ENCODE measurements at regions not wholly inside any gene's neighbourhood (a gene's known extent, or its start where the extent isn't known, plus 50 kb on each side); places are given as distances from the start of the nearest gene placed in this dataset.
"Not testable (repeated sequence)": the region's sequence is repeated elsewhere in the genome, so short reads cannot be mapped to it uniquely, and the experiment has no call there.

- Mint-ChIP-seq H3K27me3 (no peaks in the 10 kb centered on the region), H3K9me3 (peaks cover 3% of the 10 kb centered on the region), H3K36me3 (no peaks in the 10 kb centered on the region), H3K27ac (no peak overlapping the region), H3K4me3 (no peak overlapping the region), H3K4me1 (no peaks in the 10 kb centered on the region)
- DNase-seq (no peak), ATAC-seq (ENCODE audit: low read depth) (no peak)
- POLR2A ChIA-PET = no interaction called here
These were observed 854.5 kb upstream of the EYS start for GRCh38 chr6:66561479-66561878.

GRCh38 chr6:66558189-66558588, 851.2 kb upstream of the EYS start:
- DNase-seq (no peak), ATAC-seq (ENCODE audit: low read depth) (no peak)
- Mint-ChIP-seq H3K27ac (no peak overlapping the region), H3K36me3 (no peaks in the 10 kb centered on the region), H3K4me3 (no peak overlapping the region), H3K27me3 (no peaks in the 10 kb centered on the region), H3K9me3 (peaks cover 5% of the 10 kb centered on the region), H3K4me1 (no peaks in the 10 kb centered on the region)
- POLR2A ChIA-PET = no interaction called here

GRCh38 chr6:66556936-66557335, 849.9 kb upstream of the EYS start:
- Mint-ChIP-seq H3K9me3 (peaks cover 5% of the 10 kb centered on the region), H3K36me3 (no peaks in the 10 kb centered on the region), H3K4me1 (no peaks in the 10 kb centered on the region), H3K4me3 (no peak overlapping the region), H3K27me3 (no peaks in the 10 kb centered on the region), H3K27ac (no peak overlapping the region)
- POLR2A ChIA-PET = no interaction called here
- DNase-seq (no peak), ATAC-seq (ENCODE audit: low read depth) (no peak)

- no peak overlapping the region for H3K27ac Mint-ChIP-seq
- ATAC-seq (ENCODE audit: low read depth) = no peak
- no peak overlapping the region for H3K4me3 Mint-ChIP-seq
- no peak for DNase-seq
- no peaks in the 10 kb centered on the region for H3K27me3 Mint-ChIP-seq
- no peaks in the 10 kb centered on the region for H3K4me1 Mint-ChIP-seq
- H3K9me3 Mint-ChIP-seq = peaks cover 9% of the 10 kb centered on the region
- H3K36me3 Mint-ChIP-seq = no peaks in the 10 kb centered on the region
- POLR2A ChIA-PET = no interaction called here
These were observed 848.1 kb upstream of the EYS start for GRCh38 chr6:66555082-66555481.

GRCh38 chr6:66553441-66553840, 846.4 kb upstream of the EYS start:
- no peaks in the 10 kb centered on the region for H3K27me3 Mint-ChIP-seq
- H3K4me1 Mint-ChIP-seq = no peaks in the 10 kb centered on the region
- no peak for DNase-seq
- POLR2A ChIA-PET = no interaction called here
- no peak for ATAC-seq (ENCODE audit: low read depth)
- no peak overlapping the region for H3K27ac Mint-ChIP-seq
- peaks cover 9% of the 10 kb centered on the region for H3K9me3 Mint-ChIP-seq
- H3K4me3 Mint-ChIP-seq = no peak overlapping the region
- no peaks in the 10 kb centered on the region for H3K36me3 Mint-ChIP-seq

- ATAC-seq (ENCODE audit: low read depth) = no peak
- Mint-ChIP-seq H3K4me1 (no peaks in the 10 kb centered on the region), H3K9me3 (peaks cover 4% of the 10 kb centered on the region), H3K4me3 (no peak overlapping the region), H3K27me3 (no peaks in the 10 kb centered on the region), H3K36me3 (no peaks in the 10 kb centered on the region), H3K27ac (no peak overlapping the region)
- no peak for DNase-seq
- POLR2A ChIA-PET = no interaction called here
These were observed 831.6 kb upstream of the EYS start for GRCh38 chr6:66538551-66539135.

GRCh38 chr6:66533921-66534404, 826.9 kb upstream of the EYS start:
- ATAC-seq (ENCODE audit: low read depth) = no peak
- POLR2A ChIA-PET = no interaction called here

GRCh38 chr6:66526061-66526460, 819.0 kb upstream of the EYS start:
- Mint-ChIP-seq H3K27me3 (no peaks in the 10 kb centered on the region), H3K4me3 (no peak overlapping the region)
- POLR2A ChIA-PET = no interaction called here

More at GRCh38 chr6:66533921-66534404, 826.9 kb upstream of the EYS start:
- H3K27me3 Mint-ChIP-seq = no peaks in the 10 kb centered on the region
- no peaks in the 10 kb centered on the region for H3K9me3 Mint-ChIP-seq
- no peak overlapping the region for H3K27ac Mint-ChIP-seq
- no peak overlapping the region for H3K4me3 Mint-ChIP-seq
- no peaks in the 10 kb centered on the region for H3K4me1 Mint-ChIP-seq
- DNase-seq = no peak
- no peaks in the 10 kb centered on the region for H3K36me3 Mint-ChIP-seq

GRCh38 chr6:66522864-66523263, 815.8 kb upstream of the EYS start:
- Mint-ChIP-seq H3K27me3 (no peaks in the 10 kb centered on the region), H3K9me3 (peaks cover 3% of the 10 kb centered on the region), H3K4me1 (no peaks in the 10 kb centered on the region), H3K36me3 (no peaks in the 10 kb centered on the region), H3K27ac (no peak overlapping the region), H3K4me3 (no peak overlapping the region)
- ATAC-seq (ENCODE audit: low read depth) = no peak
- POLR2A ChIA-PET = no interaction called here
- DNase-seq = no peak

More at GRCh38 chr6:66526061-66526460, 819.0 kb upstream of the EYS start:
- DNase-seq (no peak), ATAC-seq (ENCODE audit: low read depth) (no peak)
- no peak overlapping the region for H3K27ac Mint-ChIP-seq
- H3K9me3 Mint-ChIP-seq = peaks cover 3% of the 10 kb centered on the region
- H3K4me1 Mint-ChIP-seq = no peaks in the 10 kb centered on the region
- no peaks in the 10 kb centered on the region for H3K36me3 Mint-ChIP-seq

GRCh38 chr6:66516377-66516776, 809.4 kb upstream of the EYS start:
- DNase-seq = no peak
- POLR2A ChIA-PET = no interaction called here
- no peak for ATAC-seq (ENCODE audit: low read depth)
- Mint-ChIP-seq H3K4me3 (no peak overlapping the region), H3K9me3 (peaks cover 2% of the 10 kb centered on the region), H3K27ac (no peak overlapping the region), H3K36me3 (no peaks in the 10 kb centered on the region), H3K27me3 (no peaks in the 10 kb centered on the region), H3K4me1 (no peaks in the 10 kb centered on the region)

GRCh38 chr6:66508433-66508832, 801.4 kb upstream of the EYS start:
- no peak for DNase-seq
- H3K27ac Mint-ChIP-seq = no peak overlapping the region
- no peaks in the 10 kb centered on the region for H3K36me3 Mint-ChIP-seq
- no peaks in the 10 kb centered on the region for H3K4me1 Mint-ChIP-seq
- H3K27me3 Mint-ChIP-seq = no peaks in the 10 kb centered on the region
- POLR2A ChIA-PET = no interaction called here
- H3K4me3 Mint-ChIP-seq = no peak overlapping the region
- ATAC-seq (ENCODE audit: low read depth) = no peak
- H3K9me3 Mint-ChIP-seq = no peaks in the 10 kb centered on the region

- POLR2A ChIA-PET = no interaction called here
- Mint-ChIP-seq H3K36me3 (no peaks in the 10 kb centered on the region), H3K9me3 (peaks cover 2% of the 10 kb centered on the region), H3K4me3 (no peak overlapping the region), H3K4me1 (no peaks in the 10 kb centered on the region), H3K27ac (no peak overlapping the region), H3K27me3 (no peaks in the 10 kb centered on the region)
- no peak for DNase-seq
- no peak for ATAC-seq (ENCODE audit: low read depth)
These were observed 792.8 kb upstream of the EYS start for GRCh38 chr6:66499851-66500250.

- POLR2A ChIA-PET = no interaction called here
- ATAC-seq (ENCODE audit: low read depth) = no peak
- H3K27ac Mint-ChIP-seq = no peak overlapping the region
These were observed 789.6 kb upstream of the EYS start for GRCh38 chr6:66496659-66497058.

GRCh38 chr6:66494643-66495042, 787.6 kb upstream of the EYS start:
- ATAC-seq (ENCODE audit: low read depth); H3K27ac Mint-ChIP-seq; H3K4me3 Mint-ChIP-seq; H3K27me3 Mint-ChIP-seq; DNase-seq; H3K4me1 Mint-ChIP-seq; POLR2A ChIA-PET; H3K36me3 Mint-ChIP-seq; H3K9me3 Mint-ChIP-seq: not testable (repeated sequence)

More at GRCh38 chr6:66496659-66497058, 789.6 kb upstream of the EYS start:
- DNase-seq = no peak
- no peaks in the 10 kb centered on the region for H3K27me3 Mint-ChIP-seq
- no peaks in the 10 kb centered on the region for H3K36me3 Mint-ChIP-seq
- H3K4me1 Mint-ChIP-seq = no peaks in the 10 kb centered on the region
- H3K9me3 Mint-ChIP-seq = no peaks in the 10 kb centered on the region
- H3K4me3 Mint-ChIP-seq = no peak overlapping the region
